Body of pancreas (tissue), 4 donors: ENCODE measurements at regions not wholly inside any gene's neighbourhood (a gene's known extent, or its start where the extent isn't known, plus 50 kb on each side); places are given as distances from the start of the nearest gene placed in this dataset.

Experiments used
- ATAC-seq: fragments of 150-250 bp; one replicate; pipeline ENCODE4 v1.9.1; 2016
- DNase-seq, 4 donors: peaks; one replicate each; pipeline ENCODE4 v3.0.0-alpha.2; 2019
- H3K27ac ChIP-seq, 4 donors: fragments of 200-600 bp; sonication (generic); 1 replicate in 3 of 4; 2 replicates in 1 of 4; pipeline versions ENCODE4 v1.5.1 to v1.6.1; 2016 to 2019; ENCODE audit warnings: mild to moderate bottlenecking in 1 of 4, mixed read lengths in 1 of 4, moderate library complexity in 1 of 4
- H3K27me3 ChIP-seq, 2 donors: fragments of 200-600 bp; sonication (generic); one replicate each; pipeline ENCODE4 v1.6.0; 2016; ENCODE audit warnings: mild to moderate bottlenecking in 1 of 2
- H3K36me3 ChIP-seq, 2 donors: fragments of 200-600 bp; sonication (generic); replicated peaks in 1 of 2; 2 replicates each; pipeline ENCODE4 v1.5.1; 2016; ENCODE audit warnings: low read depth in 2 of 2; ENCODE audit not compliant: insufficient read depth in 1 of 2
- H3K4me1 ChIP-seq: fragments of 200-600 bp; sonication (generic); one replicate; pipeline ENCODE4 v1.6.0; 2016
- H3K4me3 ChIP-seq, 2 donors: fragments of 200-600 bp; sonication (generic); 1 replicate in 1 of 2; 2 replicates in 1 of 2; pipeline ENCODE4 v1.5.1; 2016 to 2019
- H3K9me3 ChIP-seq, 3 donors: fragments of 200-600 bp; sonication (generic); 1 replicate in 2 of 3; 2 replicates in 1 of 3; pipeline ENCODE4 v1.5.1; 2016
- CTCF ChIP-seq, 7 experiments: fragments of 450-650 bp in 4 of 7; fragments of 200-600 bp in 3 of 7; sonication (generic) in 3 of 7; IDR thresholded peaks; one replicate each; pipeline ENCODE4 v1.5.1; 2016 to 2019; ENCODE audit warnings: antibody characterized with exemption in 7 of 7
- POLR2A ChIP-seq, 3 donors: fragments of 450-650 bp; IDR thresholded peaks; one replicate each; pipeline ENCODE4 v1.6.1; 2016; ENCODE audit warnings: antibody characterized with exemption in 3 of 3, mild to moderate bottlenecking in 2 of 3
- WGBS, 2 donors: methylation state at CpG; one replicate each; pipeline ENCODE4 v1.1.5; 2017; 5-methylcytosine and 5-hydroxymethylcytosine counted together
- intact Hi-C: fragments of 100-400 bp; cut with DNase I; formaldehyde crosslinking; loops from one replicate; pipeline ENCODE4 v1.15.1; 2023

- TF ChIP-seq POLR2A (IDR thresholded peaks at IDR 0.05) (no peak), CTCF (IDR thresholded peaks at IDR 0.05) (no peak)
- no peaks in the 10 kb centered on the region for H3K36me3 ChIP-seq
- peaks cover 0 to 4% (median 0%) of the 10 kb centered on the region in 3 donors for H3K9me3 ChIP-seq
- DNase-seq, result no peak
- ATAC-seq, result no peak
- no peak overlapping the region for H3K27ac ChIP-seq
- no peak overlapping the region for H3K4me3 ChIP-seq
- H3K4me1 ChIP-seq, result no peaks in the 10 kb centered on the region
- H3K27me3 ChIP-seq, result no peaks in the 10 kb centered on the region
- 51 to 55% methylated on average over 23 to 29 of the region's 29 CpGs for WGBS, 2 donors
- intact Hi-C loops, result no loop called here
These were observed 299.5 kb downstream of the IRF8 start for GRCh38 chr16:86198206-86199118.

GRCh38 chr16:86199182-86199581 is 300.2 kb downstream of the IRF8 start:
- intact Hi-C loops, result no loop called here
- no peak for ATAC-seq
- H3K27me3 ChIP-seq, result no peaks in the 10 kb centered on the region
- no peak overlapping the region for H3K27ac ChIP-seq
- H3K4me1 ChIP-seq, result no peaks in the 10 kb centered on the region
- no peak overlapping the region for H3K4me3 ChIP-seq
- no peaks in the 10 kb centered on the region for H3K36me3 ChIP-seq
- WGBS, 2 donors, result 50 to 53% methylated on average over 7 of the region's 7 CpGs
- no peak for TF ChIP-seq CTCF (IDR thresholded peaks at IDR 0.05)
- no peak for TF ChIP-seq POLR2A (IDR thresholded peaks at IDR 0.05)
- no peak for DNase-seq
- peaks cover 0 to 4% (median 0%) of the 10 kb centered on the region in 3 donors for H3K9me3 ChIP-seq

- intact Hi-C loops, result no loop called here
- no peak overlapping the region for H3K27ac ChIP-seq
These were observed 301.1 kb downstream of the IRF8 start for GRCh38 chr16:86199871-86200695.

GRCh38 chr16:86200722-86201121 is 301.8 kb downstream of the IRF8 start:
- WGBS, 2 donors, result 80 to 84% methylated on average over 9 of the region's 9 CpGs
- H3K36me3 ChIP-seq, result no peaks in the 10 kb centered on the region
- no peaks in the 10 kb centered on the region for H3K27me3 ChIP-seq
- no peak for DNase-seq
- TF ChIP-seq POLR2A (IDR thresholded peaks at IDR 0.05), result no peak
- no peak for TF ChIP-seq CTCF (IDR thresholded peaks at IDR 0.05)
- no peak for ATAC-seq
- no peak overlapping the region for H3K27ac ChIP-seq
- no peak overlapping the region for H3K4me3 ChIP-seq
- H3K4me1 ChIP-seq, result no peaks in the 10 kb centered on the region
- intact Hi-C loops, result no loop called here
- peaks cover 0 to 4% (median 0%) of the 10 kb centered on the region in 3 donors for H3K9me3 ChIP-seq

More at GRCh38 chr16:86199871-86200695, 301.1 kb downstream of the IRF8 start:
- Histone ChIP-seq H3K9me3 (peaks cover 0 to 4% (median 0%) of the 10 kb centered on the region in 3 donors), H3K4me1 (no peaks in the 10 kb centered on the region), H3K27me3 (no peaks in the 10 kb centered on the region), H3K4me3 (no peak overlapping the region), H3K36me3 (no peaks in the 10 kb centered on the region)
- TF ChIP-seq CTCF (IDR thresholded peaks at IDR 0.05) (no peak), POLR2A (IDR thresholded peaks at IDR 0.05) (no peak)
- DNase-seq (no peak), ATAC-seq (no peak)
- WGBS, 2 donors, result 55 to 60% methylated on average over 28 of the region's 28 CpGs
